Keratinocyte (primary cell): ENCODE measurements at regions not wholly inside any gene's neighbourhood (a gene's known extent, or its start where the extent isn't known, plus 50 kb on each side); places are given as distances from the start of the nearest gene placed in this dataset.

Source experiments
- DNase-seq: peaks from one replicate; pipeline ENCODE4 v3.0.0-alpha.2; 2011; ENCODE audit warnings: low read depth, missing footprints, low spot score
- FAIRE-seq: peaks from 2 replicates; lab custom pipeline; 2011; peaks lifted over from hg19 to GRCh38; lab: Jason Lieb, UNC
- H2AFZ ChIP-seq: 2 replicates; pipeline ENCODE4 v1.6.0; 2012; ENCODE audit warnings: low read length, control low read depth, inconsistent platforms; ENCODE audit not compliant: control insufficient read depth
- H3K27ac ChIP-seq: 2 replicates; pipeline ENCODE4 v1.5.1; 2011; ENCODE audit warnings: low read length; ENCODE audit not compliant: control insufficient read depth, insufficient read depth
- H3K27me3 ChIP-seq: 3 replicates; pipeline ENCODE4 v1.6.0; 2011; ENCODE audit warnings: low read length; ENCODE audit not compliant: control insufficient read depth, insufficient read depth; ENCODE audit errors: extremely low read depth
- H3K36me3 ChIP-seq, 2 experiments: 2 replicates in 1 of 2; 3 replicates in 1 of 2; pipeline ENCODE4 v1.5.1; 2011; ENCODE audit warnings: low read length in 2 of 2, mild to moderate bottlenecking in 1 of 2; ENCODE audit not compliant: control insufficient read depth in 2 of 2, insufficient read depth in 2 of 2; ENCODE audit errors: extremely low read depth in 1 of 2
- H3K4me1 ChIP-seq: 3 replicates; pipeline ENCODE4 v1.5.1; 2011; ENCODE audit warnings: low read length; ENCODE audit not compliant: control insufficient read depth, insufficient read depth; ENCODE audit errors: extremely low read depth
- H3K4me2 ChIP-seq: 3 replicates; pipeline ENCODE4 v1.6.0; 2011; ENCODE audit warnings: low read depth, low read length; ENCODE audit not compliant: control insufficient read depth, insufficient read depth; ENCODE audit errors: extremely low read depth
- H3K4me3 ChIP-seq, 3 experiments: fragments of 200-600 bp in 1 of 3; sonication (generic) in 1 of 3; 2 replicates in 2 of 3; 3 replicates in 1 of 3; pipeline ENCODE4 v1.5.1; 2011 to 2016; ENCODE audit warnings: low read length in 3 of 3, mild to moderate bottlenecking in 3 of 3, control low read depth in 2 of 3, inconsistent platforms in 1 of 3, low read depth in 1 of 3, mixed read lengths in 1 of 3, mixed run types in 1 of 3, moderate library complexity in 1 of 3; ENCODE audit not compliant: control insufficient read depth in 2 of 3, insufficient read depth in 2 of 3; ENCODE audit errors: extremely low read depth in 1 of 3
- H3K79me2 ChIP-seq: 2 replicates; pipeline ENCODE4 v1.6.0; 2012; ENCODE audit warnings: low read length; ENCODE audit not compliant: control insufficient read depth, insufficient read depth
- H3K9ac ChIP-seq: 3 replicates; pipeline ENCODE4 v1.6.0; 2011; ENCODE audit warnings: low read length; ENCODE audit not compliant: control insufficient read depth, insufficient read depth; ENCODE audit errors: extremely low read depth
- H3K9me1 ChIP-seq: 3 replicates; pipeline ENCODE4 v1.6.0; 2011; ENCODE audit warnings: low read length; ENCODE audit not compliant: control insufficient read depth, insufficient read depth; ENCODE audit errors: extremely low read depth
- H3K9me3 ChIP-seq: 2 replicates; pipeline ENCODE4 v1.5.1; 2012; ENCODE audit warnings: low read depth, low read length; ENCODE audit not compliant: control insufficient read depth
- H4K20me1 ChIP-seq: 3 replicates; pipeline ENCODE4 v1.6.0; 2011; ENCODE audit warnings: low read length; ENCODE audit not compliant: control insufficient read depth, insufficient read depth; ENCODE audit errors: extremely low read depth
- EZH2 ChIP-seq: IDR thresholded peaks from one replicate; pipeline ENCODE4 v1.6.1; 2012; ENCODE audit warnings: inconsistent platforms, mild to moderate bottlenecking, low read length, moderate library complexity
- dilution Hi-C: fragments of 300-500 bp; cut with MboI; formaldehyde crosslinking; loops from one replicate; pipeline ENCODE4 v1.7.0; 2020; ENCODE audit warnings: low sequenced_read_pairs; ENCODE audit not compliant: extremely low pct_ligation_motif_present
- TF ChIP-seq, protein P1 (sequence below), 3 experiments: IDR thresholded peaks in 1 of 3; conservative IDR thresholded peaks in 1 of 3; optimal IDR thresholded peaks in 1 of 3; 2 replicates in 2 of 3; 3 replicates in 1 of 3; pipeline versions ENCODE3 to v1.5.1; 2011; ENCODE audit warnings: low read length in 3 of 3, mild to moderate bottlenecking in 3 of 3, moderate library complexity in 2 of 3, control low read depth in 1 of 3, inconsistent platforms in 1 of 3; ENCODE audit not compliant: insufficient read depth in 2 of 3; ENCODE audit errors: extremely low read depth in 1 of 3

GRCh38 chr17:83162035-83162745 lies 82.8 kb downstream of the METRNL start:
- dilution Hi-C loops = no loop called here
- H3K36me3 ChIP-seq = no peaks in the 10 kb centered on the region
- no peak overlapping the region for H3K4me2 ChIP-seq
- FAIRE-seq = no peak
- TF ChIP-seq, protein P1, sequence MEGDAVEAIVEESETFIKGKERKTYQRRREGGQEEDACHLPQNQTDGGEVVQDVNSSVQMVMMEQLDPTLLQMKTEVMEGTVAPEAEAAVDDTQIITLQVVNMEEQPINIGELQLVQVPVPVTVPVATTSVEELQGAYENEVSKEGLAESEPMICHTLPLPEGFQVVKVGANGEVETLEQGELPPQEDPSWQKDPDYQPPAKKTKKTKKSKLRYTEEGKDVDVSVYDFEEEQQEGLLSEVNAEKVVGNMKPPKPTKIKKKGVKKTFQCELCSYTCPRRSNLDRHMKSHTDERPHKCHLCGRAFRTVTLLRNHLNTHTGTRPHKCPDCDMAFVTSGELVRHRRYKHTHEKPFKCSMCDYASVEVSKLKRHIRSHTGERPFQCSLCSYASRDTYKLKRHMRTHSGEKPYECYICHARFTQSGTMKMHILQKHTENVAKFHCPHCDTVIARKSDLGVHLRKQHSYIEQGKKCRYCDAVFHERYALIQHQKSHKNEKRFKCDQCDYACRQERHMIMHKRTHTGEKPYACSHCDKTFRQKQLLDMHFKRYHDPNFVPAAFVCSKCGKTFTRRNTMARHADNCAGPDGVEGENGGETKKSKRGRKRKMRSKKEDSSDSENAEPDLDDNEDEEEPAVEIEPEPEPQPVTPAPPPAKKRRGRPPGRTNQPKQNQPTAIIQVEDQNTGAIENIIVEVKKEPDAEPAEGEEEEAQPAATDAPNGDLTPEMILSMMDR (optimal IDR thresholded peaks at IDR 0.05 in 1 of 3, IDR thresholded peaks at IDR 0.05 in 1 of 3, conservative IDR thresholded peaks at IDR 0.05 in 1 of 3; ENCODE audit: extremely low read depth in 1 of 3, insufficient read depth in 2 of 3, low read length in 3 of 3) = no peak
- TF ChIP-seq EZH2 = no peak
- no peaks in the 10 kb centered on the region for H3K79me2 ChIP-seq
- H2AFZ ChIP-seq = no peak overlapping the region
- peaks cover 2% of the 10 kb centered on the region for H4K20me1 ChIP-seq
- no peaks in the 10 kb centered on the region for H3K9me1 ChIP-seq
- no peak overlapping the region for H3K4me3 ChIP-seq
- H3K9me3 ChIP-seq = no peaks in the 10 kb centered on the region
- no peak overlapping the region for H3K9ac ChIP-seq
- peaks cover 4% of the 10 kb centered on the region for H3K27me3 ChIP-seq
- no peak overlapping the region for H3K27ac ChIP-seq
- H3K4me1 ChIP-seq = no peaks in the 10 kb centered on the region
- DNase-seq = no peak

- FAIRE-seq (no peak), DNase-seq (no peak)
- H3K27ac ChIP-seq = no peak overlapping the region
- no peaks in the 10 kb centered on the region for H3K9me1 ChIP-seq
- H3K4me3 ChIP-seq = no peak overlapping the region
- no peak overlapping the region for H2AFZ ChIP-seq
- no peak for TF ChIP-seq EZH2
- TF ChIP-seq, protein P1 (optimal IDR thresholded peaks at IDR 0.05 in 1 of 3, IDR thresholded peaks at IDR 0.05 in 1 of 3, conservative IDR thresholded peaks at IDR 0.05 in 1 of 3; ENCODE audit: extremely low read depth in 1 of 3, insufficient read depth in 2 of 3, low read length in 3 of 3) = no peak
- H3K9me3 ChIP-seq = no peaks in the 10 kb centered on the region
- peaks cover 4% of the 10 kb centered on the region for H3K27me3 ChIP-seq
- H3K36me3 ChIP-seq = no peaks in the 10 kb centered on the region
- no peak overlapping the region for H3K4me2 ChIP-seq
- H3K9ac ChIP-seq = no peak overlapping the region
- dilution Hi-C loops = no loop called here
- H4K20me1 ChIP-seq = peaks cover 2% of the 10 kb centered on the region
- H3K79me2 ChIP-seq = no peaks in the 10 kb centered on the region
- no peaks in the 10 kb centered on the region for H3K4me1 ChIP-seq
Measured at GRCh38 chr17:83164490-83164889, 85.1 kb downstream of the METRNL start.
